Muscle of leg (tissue), 3 donors: ENCODE measurements at regions not wholly inside any gene's neighbourhood (a gene's known extent, or its start where the extent isn't known, plus 50 kb on each side); places are given as distances from the start of the nearest gene placed in this dataset.
"Not testable (repeated sequence)": the region's sequence is repeated elsewhere in the genome, so short reads cannot be mapped to it uniquely, and the experiment has no call there.

Source experiments
- DNase-seq: peaks from one replicate; pipeline ENCODE4 v3.0.0; 2013
- H3K27ac ChIP-seq: one replicate; pipeline ENCODE4 v1.5.1; 2013; ENCODE audit warnings: mild to moderate bottlenecking, low read length, control low read depth
- H3K27me3 ChIP-seq: one replicate; pipeline ENCODE4 v1.6.1; 2013; ENCODE audit warnings: low read length; ENCODE audit not compliant: control insufficient read depth, insufficient read depth
- H3K36me3 ChIP-seq: one replicate; pipeline ENCODE4 v1.6.1; 2013; ENCODE audit warnings: low read length; ENCODE audit not compliant: control insufficient read depth, insufficient read depth
- H3K4me1 ChIP-seq: one replicate; pipeline ENCODE4 v1.6.1; 2013; ENCODE audit warnings: low read length; ENCODE audit not compliant: control insufficient read depth, insufficient read depth
- H3K4me3 ChIP-seq: one replicate; pipeline ENCODE4 v1.5.1; 2013; ENCODE audit warnings: low read length, control low read depth
- H3K9me3 ChIP-seq: replicated peaks from 2 replicates; pipeline ENCODE4 v1.6.1; 2013; ENCODE audit warnings: low read depth, low read length; ENCODE audit not compliant: control insufficient read depth
- WGBS: methylation state at CpG from one replicate; pipeline ENCODE4 v1.1.5; 2013; ENCODE audit warnings: missing lambda C conversion rate; ENCODE audit not compliant: insufficient coverage; 5-methylcytosine and 5-hydroxymethylcytosine counted together

DNA sequence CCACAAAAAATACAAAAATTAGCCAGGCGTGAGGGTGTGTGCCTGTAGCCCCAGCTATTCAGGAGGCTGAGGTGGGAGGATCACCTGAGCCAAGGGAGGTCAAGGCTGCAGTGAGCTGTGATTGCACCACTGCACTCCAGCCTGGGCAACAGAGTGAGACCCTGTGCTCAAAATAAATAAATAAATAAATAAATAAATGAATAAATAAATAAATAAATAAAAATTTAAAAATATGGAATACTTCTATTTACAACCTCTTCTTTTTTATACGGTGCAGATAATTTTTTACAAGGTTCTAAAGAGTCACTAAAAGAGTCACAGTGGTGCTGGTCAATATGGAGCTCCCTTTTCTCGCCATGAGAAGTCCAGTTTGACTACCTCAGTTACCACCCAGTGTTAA is 265.4 kb upstream of the AGAP1 start:
- no CpG with 5 or more reads among the region's 3 CpGs for WGBS
- H3K4me1 ChIP-seq, DNase-seq, H3K9me3 ChIP-seq, H3K27ac ChIP-seq, H3K36me3 ChIP-seq, H3K4me3 ChIP-seq, H3K27me3 ChIP-seq: not testable (repeated sequence)

DNA sequence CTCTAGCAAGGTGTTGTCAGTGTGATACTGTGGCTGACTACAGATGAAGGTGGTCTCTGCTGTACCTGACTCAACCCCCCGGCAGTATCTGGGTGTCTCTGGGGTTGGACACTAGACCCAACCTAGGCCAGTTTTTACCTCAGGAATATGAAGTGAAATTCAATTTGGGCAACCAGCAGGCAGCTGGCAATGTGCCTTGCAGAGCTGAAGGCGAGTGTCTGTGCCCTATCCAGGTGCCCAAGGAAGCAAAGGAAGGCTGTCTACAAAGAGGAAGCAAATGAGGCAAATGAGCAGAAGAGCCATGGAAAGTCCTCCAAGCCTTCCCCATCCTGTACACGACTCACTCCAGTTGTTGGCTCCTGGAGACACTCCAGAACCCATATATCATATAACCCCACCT is 264.6 kb upstream of the AGAP1 start:
- Histone ChIP-seq H3K4me3 (no peak overlapping the region), H3K4me1 (peaks cover 4% of the 10 kb centered on the region), H3K27ac (no peak overlapping the region), H3K36me3 (no peaks in the 10 kb centered on the region), H3K9me3 (no peaks in the 10 kb centered on the region), H3K27me3 (peaks cover 3% of the 10 kb centered on the region)
- DNase-seq: no peak
- WGBS: 33% methylated on average over 1 of the region's 3 CpGs

DNA sequence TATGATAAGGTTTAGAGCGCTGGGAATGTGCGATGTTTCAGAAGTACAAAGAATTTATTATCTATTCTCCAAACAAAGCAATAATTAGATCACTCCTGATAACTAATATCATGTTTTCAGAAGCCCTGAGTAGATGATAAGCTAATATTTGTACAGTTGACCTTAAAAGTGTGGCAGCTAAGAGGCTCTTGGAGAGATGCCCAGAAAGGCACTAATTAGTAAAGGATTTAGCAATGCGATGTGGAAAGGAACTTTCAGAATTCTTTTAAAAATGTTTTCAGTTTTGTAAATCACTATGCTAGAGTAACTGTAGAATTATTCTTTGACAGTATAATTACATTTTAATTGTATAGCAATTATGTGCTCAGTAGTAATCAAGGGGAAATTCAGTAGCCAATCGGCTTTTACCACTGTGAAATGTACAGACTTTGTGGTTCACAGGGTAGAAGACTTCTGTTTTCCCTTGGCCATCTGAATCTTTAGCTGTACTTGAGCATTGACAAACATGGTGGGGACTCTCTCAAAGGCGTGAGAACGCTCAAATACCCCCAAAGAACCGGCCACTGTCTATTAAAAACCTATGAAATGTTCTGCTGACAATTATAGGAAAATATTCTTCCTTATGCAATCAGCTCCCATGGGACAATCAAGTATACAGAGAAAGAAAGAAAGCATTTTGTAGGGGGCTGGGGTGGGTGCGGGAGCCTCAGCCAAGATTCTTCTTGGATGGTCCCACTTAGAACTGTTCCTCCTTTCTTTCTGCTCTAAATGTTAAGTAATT is 262.8 kb upstream of the AGAP1 start:
- Histone ChIP-seq H3K9me3 (no peaks in the 10 kb centered on the region), H3K27ac (no peak overlapping the region), H3K4me1 (peaks cover 4% of the 10 kb centered on the region), H3K27me3 (peaks cover 3% of the 10 kb centered on the region), H3K4me3 (no peak overlapping the region), H3K36me3 (no peaks in the 10 kb centered on the region)
- DNase-seq: peak; percentile 42
- no CpG with 5 or more reads among the region's 8 CpGs for whole genome bisulfite sequencing

DNA sequence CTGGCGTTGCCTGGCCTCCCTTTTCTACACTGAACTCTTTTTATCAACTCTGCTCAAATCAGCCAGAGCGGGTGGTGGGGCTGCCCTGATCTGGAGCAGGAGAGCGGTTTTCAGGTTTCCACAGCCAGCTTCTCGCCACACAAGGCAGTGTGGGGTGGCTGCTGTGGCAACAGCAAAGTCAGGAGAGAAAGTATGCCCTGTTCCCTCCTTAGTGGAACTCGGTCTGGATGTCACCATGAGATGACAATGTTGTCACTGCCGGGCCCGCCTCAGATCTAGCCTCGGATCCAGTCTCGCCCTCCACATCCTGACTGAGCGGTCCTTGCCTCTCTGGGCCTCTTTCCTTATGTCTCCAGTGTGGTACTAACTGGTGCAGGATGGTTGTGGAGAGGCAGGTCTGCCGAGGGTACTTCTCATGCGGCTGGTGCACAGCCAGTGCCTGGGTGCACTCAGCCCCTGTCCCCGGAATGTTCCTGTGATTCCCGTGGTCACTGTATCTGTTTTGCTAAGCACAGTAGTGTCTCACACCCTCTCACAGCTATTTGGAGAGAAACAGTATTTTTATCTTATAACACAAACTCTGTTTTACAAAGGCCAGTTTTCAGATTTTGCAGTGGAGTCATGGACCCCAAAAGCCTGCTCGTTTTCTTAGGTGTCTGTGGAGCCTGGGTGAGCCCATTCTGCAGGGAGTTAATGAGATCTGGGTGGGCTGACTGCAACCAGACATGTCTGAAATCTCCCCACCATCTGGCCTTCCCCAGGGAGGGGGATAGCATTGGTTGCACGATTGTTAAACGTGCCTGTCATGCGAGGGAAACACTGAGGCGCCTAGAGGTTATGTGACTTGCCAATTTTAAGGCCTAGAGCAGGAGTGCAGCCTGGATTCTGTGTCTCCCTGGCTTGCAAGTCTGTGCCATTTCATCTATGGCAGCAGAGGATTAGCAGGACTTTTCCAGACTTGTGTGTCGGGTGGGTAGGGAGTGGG is 261.1 kb upstream of the AGAP1 start:
- H3K36me3 ChIP-seq: no peaks in the 10 kb centered on the region
- peaks cover 7% of the 10 kb centered on the region for H3K4me1 ChIP-seq
- H3K9me3 ChIP-seq: no peaks in the 10 kb centered on the region
- DNase-seq: no peak
- no peak overlapping the region for H3K4me3 ChIP-seq
- WGBS: 71% methylated on average over 10 of the region's 20 CpGs
- H3K27ac ChIP-seq: no peak overlapping the region
- H3K27me3 ChIP-seq: no peaks in the 10 kb centered on the region

DNA sequence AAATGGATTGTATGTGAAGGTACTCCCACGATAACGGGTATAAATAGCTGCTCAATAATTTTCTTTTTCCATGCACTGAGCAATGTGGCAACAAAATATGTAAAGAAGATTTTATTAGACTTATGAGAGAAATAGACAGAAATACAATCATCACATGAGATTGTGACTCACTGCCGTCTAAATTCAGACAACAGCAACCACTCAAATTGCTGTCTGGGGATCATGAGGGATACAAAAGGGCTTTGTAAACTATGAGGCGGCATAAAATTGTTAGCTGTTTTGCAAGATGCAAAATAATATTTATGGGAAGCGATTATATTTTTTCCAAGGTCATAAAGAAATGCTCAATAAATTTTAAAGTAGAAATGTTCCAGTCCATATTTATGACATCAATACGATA is 259.1 kb upstream of the AGAP1 start:
- H3K4me3 ChIP-seq: no peak overlapping the region
- H3K9me3 ChIP-seq: no peaks in the 10 kb centered on the region
- no peak overlapping the region for H3K27ac ChIP-seq
- H3K4me1 ChIP-seq: peaks cover 9% of the 10 kb centered on the region
- no peaks in the 10 kb centered on the region for H3K27me3 ChIP-seq
- H3K36me3 ChIP-seq: no peaks in the 10 kb centered on the region
- no CpG with 5 or more reads among the region's 6 CpGs for WGBS
- DNase-seq: peak; percentile 80

DNA sequence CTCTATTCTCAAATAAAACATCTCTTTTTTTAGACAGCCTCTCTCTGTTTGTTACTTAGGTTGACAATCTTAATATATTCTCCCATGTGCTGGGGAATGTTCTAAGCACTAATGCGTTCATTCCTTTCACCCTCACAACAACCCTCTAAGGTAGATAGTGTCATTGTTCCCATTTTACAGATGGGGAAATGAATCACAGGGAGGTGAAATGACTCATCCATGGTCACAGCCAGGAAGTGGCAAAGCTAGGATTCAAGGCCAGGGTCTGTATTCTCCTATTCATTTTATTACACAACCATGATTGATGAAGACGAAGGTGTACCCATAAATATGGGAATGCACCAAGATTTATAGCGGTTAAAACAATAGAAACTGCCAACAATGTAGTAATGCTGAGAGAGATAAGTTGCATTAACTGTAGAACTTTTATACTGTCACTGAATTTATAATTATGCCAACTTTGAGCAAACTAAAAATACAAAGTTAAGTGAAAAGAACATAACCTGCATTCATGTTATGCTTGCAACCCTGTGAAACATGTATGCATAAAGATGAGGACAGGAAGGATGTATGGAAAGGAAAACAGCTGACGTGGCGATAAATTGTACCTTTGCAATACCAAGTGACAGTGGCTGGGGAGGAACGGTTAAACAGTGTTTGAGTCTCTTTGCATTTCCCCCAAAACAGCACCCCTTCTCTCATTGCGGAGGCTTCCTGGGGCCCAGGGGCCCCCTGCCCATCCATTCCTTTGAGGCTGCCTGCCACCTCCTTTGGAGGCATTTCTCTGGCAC is 257.7 kb upstream of the AGAP1 start:
- H3K4me3 ChIP-seq: no peak overlapping the region
- 70% methylated on average over 1 of the region's 7 CpGs for WGBS
- H3K27me3 ChIP-seq: peaks cover 2% of the 10 kb centered on the region
- H3K36me3 ChIP-seq: no peaks in the 10 kb centered on the region
- peaks cover 10% of the 10 kb centered on the region for H3K4me1 ChIP-seq
- no peaks in the 10 kb centered on the region for H3K9me3 ChIP-seq
- H3K27ac ChIP-seq: no peak overlapping the region
- DNase-seq: no peak

DNA sequence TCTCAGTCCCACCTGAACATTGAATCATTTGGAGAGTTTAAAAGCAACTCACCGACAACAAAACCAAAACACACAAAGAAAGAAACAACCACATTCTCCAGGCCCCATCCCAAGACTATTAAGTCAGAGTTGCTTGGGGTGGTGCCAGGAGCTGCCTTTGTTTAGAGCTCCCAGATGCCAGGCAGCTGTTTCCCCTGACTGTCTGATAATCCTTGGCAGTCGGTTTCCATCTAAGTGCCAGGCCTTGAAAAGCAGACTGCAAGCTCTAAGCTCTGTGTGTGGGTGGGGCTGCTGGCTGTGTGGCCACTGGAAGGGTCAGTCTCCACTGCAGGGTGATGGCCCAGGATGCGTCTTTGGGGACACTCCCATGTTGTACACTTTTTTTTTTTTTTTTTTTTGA is 255.3 kb upstream of the AGAP1 start:
- Histone ChIP-seq H3K27me3 (peaks cover 10% of the 10 kb centered on the region), H3K36me3 (no peaks in the 10 kb centered on the region), H3K9me3 (no peaks in the 10 kb centered on the region), H3K27ac (no peak overlapping the region), H3K4me3 (no peak overlapping the region), H3K4me1 (peaks cover 9% of the 10 kb centered on the region)
- DNase-seq: peak; percentile 93
- 14% methylated on average over 2 of the region's 3 CpGs for WGBS

DNA sequence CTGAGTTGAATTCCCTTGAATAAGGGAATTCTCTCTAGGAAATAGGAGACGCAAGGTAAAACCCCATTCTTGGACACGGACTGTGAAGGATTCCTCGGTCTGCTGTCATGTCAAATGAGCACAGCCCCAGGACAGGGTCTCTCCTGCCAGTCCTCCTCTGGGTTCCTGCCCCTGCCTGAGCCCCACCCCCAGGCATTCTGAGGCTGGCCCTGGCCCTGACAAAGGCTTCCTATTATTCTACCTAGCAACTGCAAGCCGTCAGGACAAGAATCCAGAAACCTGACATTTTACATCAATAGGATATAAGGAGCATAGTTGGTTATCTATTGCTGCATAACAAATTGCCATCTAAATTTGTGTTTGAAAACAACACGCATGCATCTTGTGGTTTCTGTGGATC is 253.3 kb upstream of the AGAP1 start:
- Histone ChIP-seq H3K27ac (no peak overlapping the region), H3K4me1 (peaks cover 6% of the 10 kb centered on the region), H3K27me3 (peaks cover 13% of the 10 kb centered on the region), H3K36me3 (no peaks in the 10 kb centered on the region), H3K4me3 (no peak overlapping the region), H3K9me3 (no peaks in the 10 kb centered on the region)
- WGBS: 79% methylated on average over 3 of the region's 5 CpGs
- DNase-seq: no peak

DNA sequence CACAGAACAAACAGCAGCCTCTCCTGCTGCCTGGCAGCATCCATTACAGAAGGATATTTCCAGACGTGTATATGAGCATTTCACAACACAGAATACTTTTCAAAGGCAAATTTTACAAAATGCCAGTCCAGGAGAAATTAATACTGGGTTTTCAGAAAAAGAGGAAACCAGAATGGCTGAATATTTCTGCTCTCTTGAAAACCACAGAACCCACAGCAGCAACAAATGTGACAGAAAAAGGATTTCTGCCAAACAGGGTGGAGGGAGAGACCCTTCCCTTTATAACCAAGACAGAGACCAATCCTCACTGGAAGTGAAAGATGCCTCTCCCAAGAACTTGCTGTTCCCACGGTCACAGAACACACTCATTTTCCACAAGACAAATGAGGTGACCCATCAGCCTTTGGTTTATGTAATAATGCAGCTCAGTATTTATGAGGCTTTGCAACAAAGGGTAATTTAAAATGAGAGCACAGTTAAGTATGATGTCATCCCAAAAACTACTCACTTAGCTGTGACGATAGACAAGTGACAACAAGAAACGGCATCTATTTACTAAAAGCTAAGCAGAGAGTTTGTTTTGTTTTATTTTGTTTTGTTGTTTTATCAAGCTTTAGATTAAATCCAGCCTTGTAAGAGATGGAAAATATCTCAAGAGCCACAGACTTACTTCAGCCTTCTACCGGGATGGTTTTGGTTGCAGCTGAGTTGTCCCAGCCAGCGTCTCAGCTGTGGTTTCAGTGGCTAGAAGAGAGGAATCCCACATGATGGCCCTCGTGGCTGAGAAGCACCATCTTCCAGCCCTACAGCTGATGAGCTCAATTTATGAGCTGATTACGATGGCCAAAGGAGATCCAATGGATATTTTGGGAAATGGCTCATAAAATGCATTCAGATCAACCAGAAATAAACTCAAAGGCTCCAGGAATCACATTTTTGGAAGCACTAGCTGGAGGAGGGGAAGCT is 249.3 kb upstream of the AGAP1 start:
- Histone ChIP-seq H3K9me3 (peaks cover under 1% of the 10 kb centered on the region), H3K27ac (no peak overlapping the region), H3K27me3 (peaks cover 13% of the 10 kb centered on the region), H3K4me3 (no peak overlapping the region), H3K4me1 (peaks cover 3% of the 10 kb centered on the region), H3K36me3 (no peaks in the 10 kb centered on the region)
- no peak for DNase-seq
- WGBS: no CpG with 5 or more reads among the region's 8 CpGs
